ENCODE measurements at regions not wholly inside any gene's neighbourhood (a gene's known extent, or its start where the extent isn't known, plus 50 kb on each side); places are given as distances from the start of the nearest gene placed in this dataset.

GRCh38 chr14:53399057-53399456 is 245.9 kb upstream of the DDHD1 start:
- TF ChIP-seq, protein P1, sequence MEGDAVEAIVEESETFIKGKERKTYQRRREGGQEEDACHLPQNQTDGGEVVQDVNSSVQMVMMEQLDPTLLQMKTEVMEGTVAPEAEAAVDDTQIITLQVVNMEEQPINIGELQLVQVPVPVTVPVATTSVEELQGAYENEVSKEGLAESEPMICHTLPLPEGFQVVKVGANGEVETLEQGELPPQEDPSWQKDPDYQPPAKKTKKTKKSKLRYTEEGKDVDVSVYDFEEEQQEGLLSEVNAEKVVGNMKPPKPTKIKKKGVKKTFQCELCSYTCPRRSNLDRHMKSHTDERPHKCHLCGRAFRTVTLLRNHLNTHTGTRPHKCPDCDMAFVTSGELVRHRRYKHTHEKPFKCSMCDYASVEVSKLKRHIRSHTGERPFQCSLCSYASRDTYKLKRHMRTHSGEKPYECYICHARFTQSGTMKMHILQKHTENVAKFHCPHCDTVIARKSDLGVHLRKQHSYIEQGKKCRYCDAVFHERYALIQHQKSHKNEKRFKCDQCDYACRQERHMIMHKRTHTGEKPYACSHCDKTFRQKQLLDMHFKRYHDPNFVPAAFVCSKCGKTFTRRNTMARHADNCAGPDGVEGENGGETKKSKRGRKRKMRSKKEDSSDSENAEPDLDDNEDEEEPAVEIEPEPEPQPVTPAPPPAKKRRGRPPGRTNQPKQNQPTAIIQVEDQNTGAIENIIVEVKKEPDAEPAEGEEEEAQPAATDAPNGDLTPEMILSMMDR (conservative IDR thresholded peaks at IDR 0.05; ENCODE audit: low read depth, low read length) = peak; percentile 62
- TF ChIP-seq EZH2phosphoT487 (IDR thresholded peaks at IDR 0.05; ENCODE audit: borderline replicate concordance, low read length) = no peak

Data from PC-3 (cell line).